Gastroesophageal sphincter (tissue), 4 donors: ENCODE measurements at regions not wholly inside any gene's neighbourhood (a gene's known extent, or its start where the extent isn't known, plus 50 kb on each side); places are given as distances from the start of the nearest gene placed in this dataset.

ENCODE experiments used
- ATAC-seq: fragments of 150-250 bp; one replicate; pipeline ENCODE4 v1.9.1; 2016; ENCODE audit warnings: mild to moderate bottlenecking, moderate library complexity
- H3K27ac ChIP-seq, 4 donors: fragments of 200-600 bp; sonication (generic) in 3 of 4; 1 replicate in 3 of 4; 2 replicates in 1 of 4; pipeline ENCODE4 v1.5.1; 2016 to 2019
- H3K27me3 ChIP-seq: fragments of 200-600 bp; sonication (generic); one replicate; pipeline ENCODE4 v1.5.1; 2019
- H3K36me3 ChIP-seq, 2 donors: fragments of 200-600 bp; sonication (generic); one replicate each; pipeline ENCODE4 v1.5.1; 2019; ENCODE audit warnings: control low read depth in 1 of 2
- H3K4me1 ChIP-seq, 3 donors: fragments of 200-600 bp; sonication (generic); 1 replicate in 2 of 3; 2 replicates in 1 of 3; pipeline ENCODE4 v1.5.1; 2016 to 2019; ENCODE audit warnings: control low read depth in 2 of 3
- H3K4me3 ChIP-seq, 2 donors: fragments of 200-600 bp; sonication (generic); one replicate each; pipeline ENCODE4 v1.5.1; 2019; ENCODE audit warnings: mild to moderate bottlenecking in 1 of 2, moderate library complexity in 1 of 2
- H3K9me3 ChIP-seq, 3 donors: fragments of 200-600 bp; sonication (generic); one replicate each; pipeline ENCODE4 v1.5.1; 2017 to 2019; ENCODE audit warnings: control low read depth in 2 of 3
- CTCF ChIP-seq, 4 experiments: fragments of 200-600 bp in 2 of 4; fragments of 450-650 bp in 2 of 4; sonication (generic) in 1 of 4; IDR thresholded peaks; one replicate each; pipeline ENCODE4 v1.5.1; 2017 to 2019; ENCODE audit warnings: antibody characterized with exemption in 4 of 4, mild to moderate bottlenecking in 2 of 4, moderate library complexity in 2 of 4
- EP300 ChIP-seq: sonication (generic); formaldehyde crosslinking; IDR thresholded peaks from one replicate; pipeline ENCODE4 v1.6.1; 2017; ENCODE audit warnings: antibody characterized with exemption, mild to moderate bottlenecking
- POLR2A ChIP-seq, 2 donors: fragments of 450-650 bp; IDR thresholded peaks; one replicate each; pipeline ENCODE4 v1.6.1; 2017; ENCODE audit warnings: antibody characterized with exemption in 2 of 2, mild to moderate bottlenecking in 2 of 2, moderate library complexity in 1 of 2
- POLR2AphosphoS5 ChIP-seq: sonication (generic); formaldehyde crosslinking; IDR thresholded peaks from one replicate; pipeline ENCODE4 v1.6.1; 2017; ENCODE audit warnings: antibody characterized with exemption
- WGBS, 2 donors: methylation state at CpG; one replicate each; pipeline ENCODE4 v1.1.5; 2018; ENCODE audit warnings: low coverage in 1 of 2; 5-methylcytosine and 5-hydroxymethylcytosine counted together

GRCh38 chr4:30817447-30817846 is 97.3 kb downstream of the PCDH7 start:
- no peaks in the 10 kb centered on the region for H3K9me3 ChIP-seq
- no peak overlapping the region for H3K27ac ChIP-seq
- H3K27me3 ChIP-seq, result no peaks in the 10 kb centered on the region
- no peaks in the 10 kb centered on the region for H3K36me3 ChIP-seq
- TF ChIP-seq EP300, result no peak
- TF ChIP-seq POLR2AphosphoS5, result no peak
- WGBS, 2 donors, result 36 to 60% methylated on average over 1 of the region's 1 CpG
- ATAC-seq, result no peak
- H3K4me3 ChIP-seq, result no peak overlapping the region
- H3K4me1 ChIP-seq, result peaks cover 0 to 33% (median 0%) of the 10 kb centered on the region in 3 donors

- H3K9me3 ChIP-seq, result no peaks in the 10 kb centered on the region
- peaks cover 0 to 34% (median 0%) of the 10 kb centered on the region in 3 donors for H3K4me1 ChIP-seq
- no peak overlapping the region for H3K27ac ChIP-seq
- no peak overlapping the region for H3K4me3 ChIP-seq
- H3K27me3 ChIP-seq, result no peaks in the 10 kb centered on the region
- H3K36me3 ChIP-seq, result no peaks in the 10 kb centered on the region
- no peak for ATAC-seq
- TF ChIP-seq CTCF (IDR thresholded peaks at IDR 0.05), result no peak
- TF ChIP-seq POLR2AphosphoS5, result no peak
- TF ChIP-seq EP300, result no peak
- no peak for TF ChIP-seq POLR2A (IDR thresholded peaks at IDR 0.05)
Observed at GRCh38 chr4:30818541-30818940, 98.4 kb downstream of the PCDH7 start.

GRCh38 chr4:30821275-30821674 is 101.1 kb downstream of the PCDH7 start:
- H3K4me1 ChIP-seq, result peaks cover 0 to 33% (median 0%) of the 10 kb centered on the region in 3 donors
- H3K4me3 ChIP-seq, result no peak overlapping the region
- WGBS, 2 donors, result 88 to 97% methylated on average over 4 of the region's 4 CpGs
- no peak overlapping the region for H3K27ac ChIP-seq
- no peaks in the 10 kb centered on the region for H3K27me3 ChIP-seq
- TF ChIP-seq POLR2AphosphoS5 (no peak), CTCF (IDR thresholded peaks at IDR 0.05) (no peak), EP300 (no peak)
- ATAC-seq, result no peak
- no peaks in the 10 kb centered on the region for H3K9me3 ChIP-seq
- H3K36me3 ChIP-seq, result no peaks in the 10 kb centered on the region

GRCh38 chr4:30821859-30822612 is 101.9 kb downstream of the PCDH7 start:
- TF ChIP-seq CTCF (IDR thresholded peaks at IDR 0.05), result no peak
- TF ChIP-seq EP300, result no peak
- peak; percentile 38 for TF ChIP-seq POLR2AphosphoS5
- TF ChIP-seq POLR2A (IDR thresholded peaks at IDR 0.05), result no peak
- ATAC-seq, result no peak
- no peaks in the 10 kb centered on the region for H3K9me3 ChIP-seq
- 51 to 55% methylated on average over 12 of the region's 12 CpGs for WGBS, 2 donors
- no peaks in the 10 kb centered on the region for H3K36me3 ChIP-seq
- H3K4me3 ChIP-seq, result no peak overlapping the region
- H3K27me3 ChIP-seq, result no peaks in the 10 kb centered on the region
- H3K4me1 ChIP-seq, result peaks cover 0 to 37% (median 0%) of the 10 kb centered on the region in 3 donors
- H3K27ac ChIP-seq, result no peak overlapping the region

- H3K27me3 ChIP-seq, result no peaks in the 10 kb centered on the region
- no peaks in the 10 kb centered on the region for H3K36me3 ChIP-seq
- peaks cover 0 to 29% (median 0%) of the 10 kb centered on the region in 3 donors for H3K4me1 ChIP-seq
- no peaks in the 10 kb centered on the region for H3K9me3 ChIP-seq
- ATAC-seq, result no peak
- WGBS, 2 donors, result 73 to 93% methylated on average over 9 to 10 of the region's 10 CpGs
- no peak overlapping the region for H3K4me3 ChIP-seq
- H3K27ac ChIP-seq, result no peak overlapping the region
- TF ChIP-seq EP300 (no peak), POLR2AphosphoS5 (no peak), POLR2A (IDR thresholded peaks at IDR 0.05) (no peak), CTCF (IDR thresholded peaks at IDR 0.05) (no peak)
Observed at GRCh38 chr4:30822911-30823551, 102.9 kb downstream of the PCDH7 start.
